HCT116 (cell line): ENCODE measurements at regions not wholly inside any gene's neighbourhood (a gene's known extent, or its start where the extent isn't known, plus 50 kb on each side); places are given as distances from the start of the nearest gene placed in this dataset.

ENCODE experiments used
- ATAC-seq: fragments of 200-7000 bp; cut with Tn5 transposase; 2 replicates; pipeline ENCODE4 v1.9.1; 2020; ENCODE audit warnings: mild to moderate bottlenecking, moderate library complexity
- BruUV-seq: library from RNA; stranded (reverse); fragments of 400-500 nt; replicated peaks from 2 replicates; lab custom pipeline; 2021; lab: Mats Ljungman, UMichigan
- CTCF ChIA-PET: fragments of 300-600 bp; sonication (Branson Sonifier 250); formaldehyde crosslinking; loops from one replicate; lab custom pipeline; 2021; ENCODE audit warnings: antibody characterized with exemption; lab: Charles Lee
- POLR2A ChIA-PET: fragments of 300-600, 350-600 bp; sonication (Branson Sonifier 250); formaldehyde crosslinking; loops from one replicate; lab custom pipeline; 2021; ENCODE audit warnings: antibody characterized with exemption; lab: Charles Lee
- RAD21 ChIA-PET, 2 experiments: fragments of 300-600 bp; sonication (Branson Sonifier 250); formaldehyde crosslinking; loops; one replicate each; lab custom pipeline; 2023; ENCODE audit warnings: low total read pairs in 2 of 2; ENCODE audit not compliant: uncharacterized antibody in 2 of 2, unreplicated experiment in 2 of 2, low non-redundant PET in 1 of 2; lab: Charles Lee
- DNase-seq: peaks from one replicate; pipeline ENCODE4 v3.0.0-alpha.2; 2010; ENCODE audit warnings: low read depth, low spot score
- H2AFZ ChIP-seq: fragments of 200-600 bp; shearing (Covaris generic), sonication (generic); 2 replicates; pipeline ENCODE4 v1.6.1; 2017; ENCODE audit warnings: low read depth, mixed run types, mixed read lengths, antibody characterized with exemption, low read length; ENCODE audit not compliant: poor library complexity, severe bottlenecking
- H3K27ac ChIP-seq: 2 replicates; pipeline ENCODE4 v1.5.1; 2012; ENCODE audit warnings: low read depth, low read length
- H3K27me3 ChIP-seq: fragments of 200-600 bp; sonication (generic); 2 replicates; pipeline ENCODE4 v1.6.1; 2016; ENCODE audit warnings: mixed run types, low read length, mixed read lengths; ENCODE audit not compliant: insufficient read depth
- H3K36me3 ChIP-seq, 2 experiments: fragments of 200-500 bp in 1 of 2; fragments of 200-600 bp in 1 of 2; sonication (Bioruptor generic) in 1 of 2; sonication (generic) in 1 of 2; 2 replicates each; pipeline versions ENCODE4 v1.5.1 to v1.6.1; 2014 to 2016; ENCODE audit warnings: low read length in 2 of 2, inconsistent platforms in 1 of 2, mixed read lengths in 1 of 2, mixed run types in 1 of 2; ENCODE audit not compliant: insufficient read depth in 2 of 2, control insufficient read depth in 1 of 2
- H3K4me1 ChIP-seq, 2 experiments: fragments of 200-600 bp in 1 of 2; sonication (generic) in 1 of 2; 2 replicates each; pipeline versions ENCODE4 v1.5.1 to v1.6.1; 2012 to 2017; ENCODE audit warnings: low read length in 2 of 2, inconsistent platforms in 1 of 2, mild to moderate bottlenecking in 1 of 2, mixed read lengths in 1 of 2, mixed run types in 1 of 2, moderate library complexity in 1 of 2; ENCODE audit not compliant: insufficient read depth in 2 of 2, control insufficient read depth in 1 of 2
- H3K4me2 ChIP-seq: fragments of 200-600 bp; sonication (generic); 2 replicates; pipeline ENCODE4 v1.6.1; 2017; ENCODE audit warnings: mixed run types, low read length, mixed read lengths
- H3K4me3 ChIP-seq, 2 experiments: fragments of 200-600 bp in 1 of 2; sonication (generic) in 1 of 2; replicated peaks in 1 of 2; 2 replicates each; pipeline ENCODE4 v1.5.1; 2011 to 2016; ENCODE audit warnings: low read length in 2 of 2, control low read depth in 1 of 2, low read depth in 1 of 2, mild to moderate bottlenecking in 1 of 2, mixed read lengths in 1 of 2, mixed run types in 1 of 2
- H3K79me2 ChIP-seq: fragments of 200-600 bp; sonication (generic); 2 replicates; pipeline ENCODE4 v1.6.1; 2017; ENCODE audit warnings: mild to moderate bottlenecking, mixed run types, low read length, moderate library complexity, mixed read lengths; ENCODE audit not compliant: insufficient read depth
- H3K9ac ChIP-seq: fragments of 200-600 bp; sonication (generic); 2 replicates; pipeline ENCODE4 v1.6.1; 2016; ENCODE audit warnings: low read length, mixed read lengths
- H3K9me2 ChIP-seq: fragments of 200-600 bp; sonication (generic), shearing (Covaris generic); 2 replicates; pipeline ENCODE4 v1.6.1; 2017; ENCODE audit warnings: mixed run types, mild to moderate bottlenecking, moderate library complexity; ENCODE audit not compliant: insufficient read depth
- H3K9me3 ChIP-seq, 2 experiments: fragments of 200-500 bp in 1 of 2; fragments of 200-600 bp in 1 of 2; sonication (Bioruptor generic) in 1 of 2; sonication (generic) in 1 of 2; 2 replicates each; pipeline ENCODE4 v1.6.1; 2014 to 2017; ENCODE audit warnings: low read length in 2 of 2, mixed read lengths in 2 of 2, inconsistent platforms in 1 of 2, low read depth in 1 of 2, mild to moderate bottlenecking in 1 of 2, mixed run types in 1 of 2, moderate library complexity in 1 of 2; ENCODE audit not compliant: control insufficient read depth in 1 of 2, insufficient read depth in 1 of 2
- H4K20me1 ChIP-seq: fragments of 200-600 bp; sonication (generic), shearing (Covaris generic); 2 replicates; pipeline ENCODE4 v1.6.1; 2017; ENCODE audit warnings: mixed run types, mild to moderate bottlenecking, moderate library complexity; ENCODE audit not compliant: insufficient read depth
- EZH2 ChIP-seq: fragments of 200-600 bp; sonication (generic); IDR thresholded peaks from 2 replicates; pipeline ENCODE4 v1.6.1; 2017; ENCODE audit warnings: antibody characterized with exemption, mixed run types
- JUND ChIP-seq: IDR thresholded peaks from 2 replicates; pipeline ENCODE4 v1.6.1; 2012
- REST ChIP-seq: IDR thresholded peaks from 2 replicates; pipeline ENCODE4 v1.6.1; 2012; ENCODE audit warnings: low read depth
- intact Hi-C: fragments of 100-400 bp; cut with micrococcal nuclease; formaldehyde crosslinking; loops from 2 replicates; pipeline ENCODE4 v1.10.0; 2022
- TF ChIP-seq, protein P1 (sequence below), 3 experiments: fragments of 200-600 bp in 1 of 3; sonication (generic) in 1 of 3; IDR thresholded peaks in 2 of 3; conservative IDR thresholded peaks in 1 of 3; 2 replicates each; pipeline ENCODE4 v1.5.1; 2012 to 2017; ENCODE audit warnings: low read depth in 2 of 3, low read length in 2 of 3, antibody characterized with exemption in 1 of 3, borderline replicate concordance in 1 of 3, control low read depth in 1 of 3, mild to moderate bottlenecking in 1 of 3, mixed read lengths in 1 of 3, mixed run types in 1 of 3, moderate library complexity in 1 of 3; ENCODE audit not compliant: insufficient read depth in 1 of 3

DNA sequence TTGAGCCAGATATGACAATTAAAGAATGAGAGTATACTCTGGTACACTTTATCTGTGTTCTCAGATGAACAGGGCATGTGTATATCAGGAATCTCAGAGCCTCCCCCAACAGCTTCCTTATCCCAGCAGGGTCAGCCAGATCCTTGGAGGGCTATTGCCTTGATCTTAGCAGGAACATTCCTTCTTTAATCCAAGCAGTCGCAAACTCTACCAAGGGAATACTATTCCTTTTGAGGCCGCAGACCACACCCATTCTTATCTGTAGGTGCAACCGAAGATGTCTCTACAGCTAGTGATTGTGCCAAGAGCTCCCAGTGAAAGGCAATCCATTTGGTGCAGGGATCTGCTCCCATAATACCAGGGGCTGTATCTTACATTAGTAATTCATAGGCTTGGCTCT lies 118.3 kb upstream of the DOK6 start:
- H3K27ac ChIP-seq = no peak overlapping the region
- H3K27me3 ChIP-seq = no peaks in the 10 kb centered on the region
- BruUV-seq = no TSS peak
- H3K9me3 ChIP-seq = no peaks in the 10 kb centered on the region
- DNase-seq = no peak
- H3K4me1 ChIP-seq = no peaks in the 10 kb centered on the region
- no peak overlapping the region for H3K4me3 ChIP-seq
- H3K9ac ChIP-seq = no peak overlapping the region
- no peaks in the 10 kb centered on the region for H4K20me1 ChIP-seq
- no peak for ATAC-seq
- ChIA-PET POLR2A (no interaction called here), RAD21 (no interaction called here), CTCF (no interaction called here)
- no peak for TF ChIP-seq JUND
- TF ChIP-seq, protein P1, sequence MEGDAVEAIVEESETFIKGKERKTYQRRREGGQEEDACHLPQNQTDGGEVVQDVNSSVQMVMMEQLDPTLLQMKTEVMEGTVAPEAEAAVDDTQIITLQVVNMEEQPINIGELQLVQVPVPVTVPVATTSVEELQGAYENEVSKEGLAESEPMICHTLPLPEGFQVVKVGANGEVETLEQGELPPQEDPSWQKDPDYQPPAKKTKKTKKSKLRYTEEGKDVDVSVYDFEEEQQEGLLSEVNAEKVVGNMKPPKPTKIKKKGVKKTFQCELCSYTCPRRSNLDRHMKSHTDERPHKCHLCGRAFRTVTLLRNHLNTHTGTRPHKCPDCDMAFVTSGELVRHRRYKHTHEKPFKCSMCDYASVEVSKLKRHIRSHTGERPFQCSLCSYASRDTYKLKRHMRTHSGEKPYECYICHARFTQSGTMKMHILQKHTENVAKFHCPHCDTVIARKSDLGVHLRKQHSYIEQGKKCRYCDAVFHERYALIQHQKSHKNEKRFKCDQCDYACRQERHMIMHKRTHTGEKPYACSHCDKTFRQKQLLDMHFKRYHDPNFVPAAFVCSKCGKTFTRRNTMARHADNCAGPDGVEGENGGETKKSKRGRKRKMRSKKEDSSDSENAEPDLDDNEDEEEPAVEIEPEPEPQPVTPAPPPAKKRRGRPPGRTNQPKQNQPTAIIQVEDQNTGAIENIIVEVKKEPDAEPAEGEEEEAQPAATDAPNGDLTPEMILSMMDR (IDR thresholded peaks at IDR 0.05 in 2 of 3, conservative IDR thresholded peaks at IDR 0.05 in 1 of 3; ENCODE audit: borderline replicate concordance in 1 of 3, insufficient read depth in 1 of 3, low read depth in 2 of 3, low read length in 2 of 3) = no peak
- TF ChIP-seq EZH2 = no peak
- H2AFZ ChIP-seq = no peak overlapping the region
- no peaks in the 10 kb centered on the region for H3K79me2 ChIP-seq
- H3K4me2 ChIP-seq = no peak overlapping the region
- H3K36me3 ChIP-seq = no peaks in the 10 kb centered on the region
- intact Hi-C loops = loop anchor here (10.0 kb wide), 1 partner anchor 802 kb away; no protein-coding TSS in a partner anchor
- H3K9me2 ChIP-seq = no peaks in the 10 kb centered on the region

DNA sequence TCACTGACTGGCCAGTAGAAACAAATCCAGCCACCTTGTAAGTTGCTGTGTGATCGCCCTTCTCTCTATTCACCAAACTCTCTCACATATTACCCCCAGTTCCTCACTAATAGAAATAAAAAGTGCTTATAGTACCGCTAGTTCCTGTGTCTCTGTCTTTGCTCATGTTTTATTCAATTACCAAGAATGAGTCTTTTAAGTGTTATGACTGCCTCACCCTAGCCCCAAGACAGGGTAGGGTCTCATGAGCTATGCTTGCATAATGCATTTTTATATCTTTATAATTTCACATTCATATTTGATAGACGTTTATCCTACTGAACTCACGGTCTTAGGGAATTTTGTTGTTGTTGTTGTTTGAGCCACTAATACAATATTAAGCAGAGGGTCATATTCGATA lies 109.6 kb upstream of the DOK6 start:
- Histone ChIP-seq H3K4me2 (no peak overlapping the region), H4K20me1 (no peaks in the 10 kb centered on the region), H3K36me3 (no peaks in the 10 kb centered on the region), H3K4me3 (no peak overlapping the region), H3K9me2 (no peaks in the 10 kb centered on the region), H3K27ac (no peak overlapping the region), H3K27me3 (no peaks in the 10 kb centered on the region), H3K9ac (no peak overlapping the region), H3K4me1 (no peaks in the 10 kb centered on the region), H2AFZ (no peak overlapping the region), H3K79me2 (no peaks in the 10 kb centered on the region), H3K9me3 (no peaks in the 10 kb centered on the region)
- ATAC-seq = no peak
- CTCF ChIA-PET = no interaction called here
- RAD21 ChIA-PET = no interaction called here
- POLR2A ChIA-PET = no interaction called here
- no TSS peak for BruUV-seq
- intact Hi-C loops = no loop called here
- no peak for DNase-seq
- TF ChIP-seq REST = no peak
- TF ChIP-seq JUND = no peak
